ENCODE measurements at regions not wholly inside any gene's neighbourhood (a gene's known extent, or its start where the extent isn't known, plus 50 kb on each side); places are given as distances from the start of the nearest gene placed in this dataset.
A peak's percentile ranks its signal among the peaks of the same experiment; 100 is the strongest.

DNA sequence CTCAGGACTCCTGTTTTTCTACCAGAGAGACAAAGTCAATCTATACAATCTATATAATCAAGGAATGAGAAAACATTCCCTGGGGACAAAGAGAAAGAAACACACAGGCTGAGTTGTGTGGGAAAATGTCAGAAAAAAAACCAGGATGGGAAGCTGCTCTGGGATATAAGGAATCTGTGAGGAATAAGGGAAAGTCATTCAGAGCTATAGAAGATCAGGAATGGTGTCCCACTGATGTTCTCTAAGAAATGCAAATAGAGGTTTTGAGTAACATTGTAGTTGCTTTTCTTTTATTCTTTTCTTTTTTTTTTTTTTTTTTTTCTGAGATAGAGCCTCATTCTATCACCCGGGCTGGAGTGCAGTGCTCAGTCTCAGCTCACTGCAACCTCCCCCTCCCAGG lies 605.9 kb upstream of the KLF4 start:
- no peak overlapping the region for H3K9ac ChIP-seq (ENCODE audit: low read depth, low read length)
- no peaks in the 10 kb centered on the region for H3K36me3 ChIP-seq (ENCODE audit: insufficient read depth, low read length)
- no peak overlapping the region for H3K4me2 ChIP-seq (ENCODE audit: low read length)
- H3K4me1 ChIP-seq (ENCODE audit: control insufficient read depth, insufficient read depth, low read length) = peaks cover 14% of the 10 kb centered on the region
- H3K27me3 ChIP-seq (ENCODE audit: control insufficient read depth, insufficient read depth, low read length) = no peaks in the 10 kb centered on the region
- H3K9me3 ChIP-seq (replicated peaks; ENCODE audit: low read length) = no peaks in the 10 kb centered on the region
- H3K4me3 ChIP-seq (ENCODE audit: low read length) = no peak overlapping the region

DNA sequence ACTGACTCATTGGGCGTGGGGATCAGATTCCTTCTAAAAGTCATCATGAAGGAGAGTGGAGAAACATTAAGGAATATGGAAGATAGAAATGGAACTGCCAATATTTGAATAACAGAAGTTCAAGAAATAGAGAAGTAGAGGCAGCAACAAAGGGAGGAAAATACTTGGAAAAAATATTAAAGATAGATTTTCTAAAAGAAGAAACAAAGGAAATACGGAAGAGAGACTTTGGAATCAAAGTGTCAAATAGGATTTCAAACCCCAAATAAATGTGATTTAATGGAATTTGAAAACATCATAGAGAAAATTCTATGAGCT lies 605.1 kb upstream of the KLF4 start:
- peak overlapping the region; percentile 2 for H3K4me2 ChIP-seq (ENCODE audit: low read length)
- H3K4me1 ChIP-seq (ENCODE audit: control insufficient read depth, insufficient read depth, low read length) = peaks cover 14% of the 10 kb centered on the region
- H3K27me3 ChIP-seq (ENCODE audit: control insufficient read depth, insufficient read depth, low read length) = no peaks in the 10 kb centered on the region
- H3K9ac ChIP-seq (ENCODE audit: low read depth, low read length) = no peak overlapping the region
- H3K9me3 ChIP-seq (replicated peaks; ENCODE audit: low read length) = no peaks in the 10 kb centered on the region
- H3K4me3 ChIP-seq (ENCODE audit: low read length) = no peak overlapping the region
- H3K36me3 ChIP-seq (ENCODE audit: insufficient read depth, low read length) = no peaks in the 10 kb centered on the region

DNA sequence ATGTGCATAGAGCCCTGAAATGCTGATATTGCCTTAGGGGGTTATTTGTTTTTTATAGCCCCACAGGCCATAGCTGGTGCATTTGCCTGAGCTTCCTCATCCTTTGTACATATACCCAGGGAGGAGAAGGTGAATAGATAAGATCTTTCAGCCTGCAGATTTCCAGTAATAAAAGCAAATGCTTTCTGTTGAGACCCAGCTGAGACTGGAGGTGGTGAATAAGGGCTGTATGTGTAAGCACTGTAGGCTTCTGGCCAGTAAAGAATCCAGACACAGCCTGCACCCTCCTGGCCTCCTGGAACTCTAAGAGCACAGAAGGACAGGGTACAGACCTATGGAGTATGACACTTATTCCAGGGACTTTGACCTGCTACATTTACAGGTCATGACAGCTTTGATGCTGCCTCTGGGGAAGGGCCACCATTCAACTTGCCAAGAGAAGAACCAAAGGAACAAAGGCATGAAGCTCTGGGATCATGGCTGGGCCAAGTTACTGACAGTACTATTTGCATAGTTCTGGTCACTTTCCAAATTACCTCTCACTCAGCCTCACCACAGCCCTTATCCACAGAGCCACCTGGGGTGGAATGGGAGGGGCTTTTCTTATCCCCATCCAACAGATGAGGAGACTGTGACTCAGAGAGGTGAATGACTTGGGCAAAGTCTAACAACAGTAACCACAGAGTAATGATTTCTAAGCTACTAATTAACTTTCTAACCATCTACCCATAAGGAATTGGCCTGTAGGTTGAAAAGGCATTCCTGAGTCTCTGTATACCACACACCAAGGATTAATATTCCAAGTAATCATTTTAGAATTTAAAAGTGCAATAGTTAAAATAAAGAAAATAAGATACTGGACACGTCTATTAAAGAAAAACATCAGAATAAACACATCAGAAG lies 604.5 kb upstream of the KLF4 start:
- no peak overlapping the region for H3K4me3 ChIP-seq (ENCODE audit: low read length)
- peaks cover 14% of the 10 kb centered on the region for H3K4me1 ChIP-seq (ENCODE audit: control insufficient read depth, insufficient read depth, low read length)
- H3K4me2 ChIP-seq (ENCODE audit: low read length) = peak overlapping the region; percentile 2
- no peak overlapping the region for H3K9ac ChIP-seq (ENCODE audit: low read depth, low read length)
- H3K27me3 ChIP-seq (ENCODE audit: control insufficient read depth, insufficient read depth, low read length) = no peaks in the 10 kb centered on the region
- no peaks in the 10 kb centered on the region for H3K36me3 ChIP-seq (ENCODE audit: insufficient read depth, low read length)
- no peaks in the 10 kb centered on the region for H3K9me3 ChIP-seq (replicated peaks; ENCODE audit: low read length)

DNA sequence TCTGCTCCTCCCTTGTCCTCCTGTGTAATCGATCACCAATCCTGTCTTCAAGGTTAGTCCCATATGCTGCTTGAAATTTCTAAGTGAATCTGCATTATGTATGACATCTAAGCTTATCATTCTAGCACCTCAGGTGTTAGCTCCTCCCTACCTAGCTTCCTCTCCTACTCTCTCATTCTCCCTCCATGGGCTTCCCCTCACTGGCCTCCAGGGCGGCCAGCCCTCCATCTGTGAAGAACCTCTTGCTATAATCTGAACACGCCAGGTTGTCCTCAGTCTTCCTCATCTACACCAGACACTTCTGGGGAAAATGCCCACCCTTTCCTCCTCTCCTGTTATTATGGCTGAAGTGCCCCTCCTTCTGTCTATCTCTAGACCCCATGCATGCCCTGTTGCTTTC lies 599.3 kb upstream of the KLF4 start:
- H3K9me3 ChIP-seq (replicated peaks; ENCODE audit: low read length) = no peaks in the 10 kb centered on the region
- H3K4me1 ChIP-seq (ENCODE audit: control insufficient read depth, insufficient read depth, low read length) = peaks cover 5% of the 10 kb centered on the region
- no peaks in the 10 kb centered on the region for H3K36me3 ChIP-seq (ENCODE audit: insufficient read depth, low read length)
- H3K9ac ChIP-seq (ENCODE audit: low read depth, low read length) = no peak overlapping the region
- H3K27me3 ChIP-seq (ENCODE audit: control insufficient read depth, insufficient read depth, low read length) = no peaks in the 10 kb centered on the region
- H3K4me3 ChIP-seq (ENCODE audit: low read length) = no peak overlapping the region
- no peak overlapping the region for H3K4me2 ChIP-seq (ENCODE audit: low read length)

DNA sequence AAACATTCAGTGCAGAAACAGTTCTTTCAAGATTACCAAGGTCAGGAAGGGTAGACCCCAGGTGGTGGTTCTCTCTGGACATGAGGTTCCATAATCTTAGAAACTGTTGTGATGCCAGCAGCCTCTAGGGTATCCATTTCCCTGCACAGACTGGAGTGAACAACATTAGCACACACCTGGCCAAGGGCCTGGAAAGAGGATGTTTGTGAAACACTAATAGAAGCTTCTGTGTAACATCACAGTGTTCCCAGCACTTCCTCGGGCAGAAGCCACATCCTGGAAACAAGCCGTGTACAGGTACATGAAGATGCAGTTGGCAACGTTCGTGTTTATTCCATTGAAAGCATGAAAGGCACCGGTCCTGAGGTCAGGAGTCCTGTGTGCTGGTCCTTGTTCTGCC lies 598.2 kb upstream of the KLF4 start:
- H3K4me2 ChIP-seq (ENCODE audit: low read length) = no peak overlapping the region

DNA sequence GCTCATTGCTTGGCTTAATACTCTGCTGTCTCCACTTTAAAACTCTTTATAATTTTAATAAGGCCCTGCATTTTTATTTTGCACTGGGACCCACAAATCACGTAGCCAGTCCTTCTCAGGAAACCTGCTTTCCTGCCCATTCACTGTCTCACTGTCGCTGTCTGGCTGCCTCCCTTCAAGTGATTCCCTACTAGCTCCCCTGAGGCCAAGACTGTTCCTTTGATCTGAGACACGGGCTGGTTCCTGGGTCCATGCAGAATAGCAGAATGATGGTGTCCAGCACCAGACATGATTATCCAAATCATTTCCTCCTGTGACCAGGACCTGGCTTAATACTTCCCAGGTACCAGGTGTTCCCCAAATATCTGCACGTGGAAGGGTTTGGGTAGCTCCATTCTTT lies 597.1 kb upstream of the KLF4 start:
- no peak overlapping the region for H3K4me2 ChIP-seq (ENCODE audit: low read length)
- no peaks in the 10 kb centered on the region for H3K4me1 ChIP-seq (ENCODE audit: control insufficient read depth, insufficient read depth, low read length)
- no peak overlapping the region for H3K9ac ChIP-seq (ENCODE audit: low read depth, low read length)
- no peak overlapping the region for H3K4me3 ChIP-seq (ENCODE audit: low read length)
- no peaks in the 10 kb centered on the region for H3K27me3 ChIP-seq (ENCODE audit: control insufficient read depth, insufficient read depth, low read length)
- H3K36me3 ChIP-seq (ENCODE audit: insufficient read depth, low read length) = no peaks in the 10 kb centered on the region
- no peaks in the 10 kb centered on the region for H3K9me3 ChIP-seq (replicated peaks; ENCODE audit: low read length)

More for the DNA sequence above, 598.2 kb upstream of the KLF4 start:
- Histone ChIP-seq H3K9me3 (replicated peaks; ENCODE audit: low read length) (no peaks in the 10 kb centered on the region), H3K36me3 (ENCODE audit: insufficient read depth, low read length) (no peaks in the 10 kb centered on the region), H3K27me3 (ENCODE audit: control insufficient read depth, insufficient read depth, low read length) (no peaks in the 10 kb centered on the region), H3K9ac (ENCODE audit: low read depth, low read length) (no peak overlapping the region), H3K4me3 (ENCODE audit: low read length) (no peak overlapping the region), H3K4me1 (ENCODE audit: control insufficient read depth, insufficient read depth, low read length) (no peaks in the 10 kb centered on the region)

DNA sequence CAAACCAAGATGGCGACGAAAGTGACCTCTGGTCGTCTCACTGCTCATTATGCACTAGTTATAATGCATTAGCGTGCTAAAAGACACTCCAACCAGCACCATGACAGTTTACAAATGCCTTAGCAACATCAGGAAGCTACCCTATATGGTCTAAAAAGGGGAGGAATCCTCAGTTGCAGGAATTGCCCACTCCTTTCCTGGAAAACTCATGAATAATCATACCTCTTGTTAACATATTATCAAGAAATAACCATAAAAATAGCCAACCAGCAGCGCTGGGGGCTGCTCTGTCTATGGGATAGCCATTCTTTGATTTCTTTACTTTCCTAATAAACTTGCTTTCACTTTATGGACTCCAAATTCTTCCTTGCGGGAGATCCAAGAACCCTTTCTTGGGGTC lies 595.7 kb upstream of the KLF4 start:
- Histone ChIP-seq H3K4me3 (ENCODE audit: low read length) (no peak overlapping the region), H3K9ac (ENCODE audit: low read depth, low read length) (no peak overlapping the region), H3K36me3 (ENCODE audit: insufficient read depth, low read length) (no peaks in the 10 kb centered on the region), H3K4me1 (ENCODE audit: control insufficient read depth, insufficient read depth, low read length) (no peaks in the 10 kb centered on the region), H3K9me3 (replicated peaks; ENCODE audit: low read length) (no peaks in the 10 kb centered on the region), H3K27me3 (ENCODE audit: control insufficient read depth, insufficient read depth, low read length) (no peaks in the 10 kb centered on the region), H3K4me2 (ENCODE audit: low read length) (no peak overlapping the region)

DNA sequence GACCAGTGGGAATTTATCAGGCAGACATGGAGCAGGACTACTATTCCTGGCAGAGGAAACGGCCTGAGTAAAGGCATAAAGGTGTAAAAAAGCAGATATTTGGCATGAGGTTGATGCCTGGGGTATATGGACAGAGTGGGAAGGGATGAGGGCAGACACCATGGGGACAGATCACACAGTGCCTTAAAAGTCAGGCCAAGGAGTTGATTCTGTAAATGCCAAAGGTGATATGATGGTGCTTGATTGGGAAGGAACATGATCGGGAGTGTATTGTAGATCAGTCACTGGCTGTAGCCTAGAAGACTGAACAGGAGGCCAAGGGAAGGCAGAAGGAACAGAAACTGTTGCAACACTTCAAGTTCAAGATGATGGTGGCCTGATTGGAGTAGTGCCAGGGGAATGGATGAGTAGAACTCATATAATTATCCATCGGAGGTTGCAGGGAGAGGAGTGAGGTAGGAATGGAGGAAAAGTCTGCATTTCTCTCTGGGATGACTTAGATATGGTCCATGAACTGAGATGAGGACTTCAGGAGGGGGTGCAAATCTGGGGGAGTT lies 594.3 kb upstream of the KLF4 start:
- Histone ChIP-seq H3K9me3 (replicated peaks; ENCODE audit: low read length) (no peaks in the 10 kb centered on the region), H3K27me3 (ENCODE audit: control insufficient read depth, insufficient read depth, low read length) (no peaks in the 10 kb centered on the region), H3K4me2 (ENCODE audit: low read length) (no peak overlapping the region), H3K4me1 (ENCODE audit: control insufficient read depth, insufficient read depth, low read length) (no peaks in the 10 kb centered on the region), H3K4me3 (ENCODE audit: low read length) (no peak overlapping the region), H3K36me3 (ENCODE audit: insufficient read depth, low read length) (no peaks in the 10 kb centered on the region), H3K9ac (ENCODE audit: low read depth, low read length) (no peak overlapping the region)

DNA sequence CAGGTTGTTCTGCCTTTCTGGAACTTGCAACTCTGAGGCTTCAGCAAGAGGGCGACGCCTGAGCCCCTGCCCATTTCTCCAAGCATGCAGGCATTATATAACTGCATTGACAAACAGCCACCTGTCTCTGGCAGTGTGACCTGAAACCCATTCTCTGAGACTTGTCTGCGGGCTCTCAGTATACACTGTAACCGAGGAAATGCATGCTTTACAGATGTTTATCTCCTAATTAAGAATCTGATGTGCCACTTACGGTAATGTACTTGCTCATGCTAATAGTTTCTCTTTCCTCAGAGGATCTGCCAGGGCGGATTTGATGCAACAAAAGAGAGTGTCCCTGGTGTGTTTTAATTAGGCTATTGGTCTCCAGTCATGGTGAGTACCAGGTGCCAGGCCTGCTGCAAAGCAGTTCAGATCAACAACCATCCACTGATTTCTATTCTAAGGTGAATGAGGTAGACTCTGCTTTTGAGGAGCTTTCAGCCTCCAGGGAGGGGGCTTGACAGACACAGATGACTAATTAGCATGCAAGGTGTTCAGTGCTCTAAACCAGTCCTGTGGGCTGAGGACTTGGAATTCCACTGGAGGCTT lies 593.7 kb upstream of the KLF4 start:
- H3K9ac ChIP-seq (ENCODE audit: low read depth, low read length) = no peak overlapping the region
- no peaks in the 10 kb centered on the region for H3K27me3 ChIP-seq (ENCODE audit: control insufficient read depth, insufficient read depth, low read length)
- H3K9me3 ChIP-seq (replicated peaks; ENCODE audit: low read length) = no peaks in the 10 kb centered on the region
- H3K36me3 ChIP-seq (ENCODE audit: insufficient read depth, low read length) = no peaks in the 10 kb centered on the region
- no peaks in the 10 kb centered on the region for H3K4me1 ChIP-seq (ENCODE audit: control insufficient read depth, insufficient read depth, low read length)
- no peak overlapping the region for H3K4me3 ChIP-seq (ENCODE audit: low read length)
- H3K4me2 ChIP-seq (ENCODE audit: low read length) = no peak overlapping the region

DNA sequence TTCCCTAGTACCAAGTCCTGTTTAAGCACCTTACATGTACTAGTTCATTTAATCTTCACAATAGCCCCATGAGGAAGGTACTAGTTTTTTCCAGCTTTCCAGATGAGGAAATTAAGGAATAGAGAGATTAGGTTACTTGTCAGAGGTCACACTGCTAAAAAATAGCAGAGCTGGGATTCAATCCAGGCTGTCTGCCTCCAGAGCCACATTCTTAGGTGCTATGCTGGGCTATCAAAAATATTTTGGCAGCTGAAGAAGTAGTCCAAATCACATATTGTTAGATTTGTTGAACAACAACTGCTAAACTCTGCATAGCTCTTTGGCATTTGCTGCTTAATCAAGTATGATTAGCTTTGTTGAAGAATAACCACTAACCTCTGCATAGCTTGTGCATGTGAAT lies 591.5 kb upstream of the KLF4 start:
- H3K27me3 ChIP-seq (ENCODE audit: control insufficient read depth, insufficient read depth, low read length) = no peaks in the 10 kb centered on the region
- H3K4me1 ChIP-seq (ENCODE audit: control insufficient read depth, insufficient read depth, low read length) = no peaks in the 10 kb centered on the region
- no peak overlapping the region for H3K4me3 ChIP-seq (ENCODE audit: low read length)
- H3K9me3 ChIP-seq (replicated peaks; ENCODE audit: low read length) = no peaks in the 10 kb centered on the region
- no peak overlapping the region for H3K9ac ChIP-seq (ENCODE audit: low read depth, low read length)
- H3K36me3 ChIP-seq (ENCODE audit: insufficient read depth, low read length) = no peaks in the 10 kb centered on the region
- H3K4me2 ChIP-seq (ENCODE audit: low read length) = no peak overlapping the region

DNA sequence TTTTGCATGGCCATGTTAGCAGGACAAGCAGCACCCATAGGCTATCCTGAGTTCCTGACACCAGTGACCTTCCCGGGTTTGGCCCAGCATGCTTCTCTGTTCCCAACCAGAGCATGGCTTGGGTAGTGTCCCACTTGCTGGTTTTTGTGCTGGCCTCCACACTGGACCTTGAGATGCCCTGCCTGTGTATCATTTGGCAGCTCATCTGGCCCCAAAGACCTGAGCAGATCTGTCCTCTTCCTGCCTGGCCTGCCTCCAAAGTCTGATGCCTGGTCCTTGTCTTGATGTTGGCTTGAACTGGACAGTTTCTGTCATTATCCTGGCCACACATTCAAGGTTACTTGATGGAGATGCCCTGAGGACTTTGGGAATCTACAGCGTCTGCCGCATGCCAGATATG lies 590.7 kb upstream of the KLF4 start:
- Histone ChIP-seq H3K36me3 (ENCODE audit: insufficient read depth, low read length) (no peaks in the 10 kb centered on the region), H3K4me2 (ENCODE audit: low read length) (no peak overlapping the region), H3K9me3 (replicated peaks; ENCODE audit: low read length) (no peaks in the 10 kb centered on the region), H3K9ac (ENCODE audit: low read depth, low read length) (no peak overlapping the region), H3K4me3 (ENCODE audit: low read length) (no peak overlapping the region), H3K27me3 (ENCODE audit: control insufficient read depth, insufficient read depth, low read length) (no peaks in the 10 kb centered on the region), H3K4me1 (ENCODE audit: control insufficient read depth, insufficient read depth, low read length) (no peaks in the 10 kb centered on the region)

DNA sequence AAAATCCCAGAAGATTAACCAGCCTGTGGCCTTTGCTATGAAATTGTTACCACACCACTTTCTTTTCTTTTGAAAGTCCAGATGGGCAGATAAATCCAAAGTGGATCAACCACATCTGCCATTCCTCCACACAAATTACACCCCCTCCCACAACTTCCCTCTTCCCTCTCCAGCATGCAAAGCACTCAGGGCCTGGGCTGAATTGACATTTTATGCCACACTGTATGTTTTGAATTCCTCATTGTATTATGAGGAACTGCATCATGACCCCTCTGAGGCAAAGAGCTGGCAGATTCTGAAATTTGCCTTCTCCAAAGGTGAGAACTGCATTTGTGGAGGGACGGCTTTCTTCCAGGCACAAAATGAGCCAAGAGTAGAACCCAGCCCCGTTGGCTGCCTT lies 589.2 kb upstream of the KLF4 start:
- no peaks in the 10 kb centered on the region for H3K4me1 ChIP-seq (ENCODE audit: control insufficient read depth, insufficient read depth, low read length)
- no peaks in the 10 kb centered on the region for H3K36me3 ChIP-seq (ENCODE audit: insufficient read depth, low read length)
- H3K27me3 ChIP-seq (ENCODE audit: control insufficient read depth, insufficient read depth, low read length) = no peaks in the 10 kb centered on the region
- no peak overlapping the region for H3K4me3 ChIP-seq (ENCODE audit: low read length)
- H3K9ac ChIP-seq (ENCODE audit: low read depth, low read length) = no peak overlapping the region
- no peaks in the 10 kb centered on the region for H3K9me3 ChIP-seq (replicated peaks; ENCODE audit: low read length)
- no peak overlapping the region for H3K4me2 ChIP-seq (ENCODE audit: low read length)
